Esophagus squamous epithelium (tissue), 5 donors: ENCODE measurements at regions not wholly inside any gene's neighbourhood (a gene's known extent, or its start where the extent isn't known, plus 50 kb on each side); places are given as distances from the start of the nearest gene placed in this dataset.

ENCODE experiments used
- DNase-seq: peaks from one replicate; lab custom pipeline; 2025; lab: John Stamatoyannopoulos, UW
- H3K27ac ChIP-seq, 4 donors: fragments of 200-600 bp; sonication (generic); one replicate each; pipeline ENCODE4 v1.5.1; 2016 to 2019; ENCODE audit warnings: mild to moderate bottlenecking in 1 of 4
- H3K27me3 ChIP-seq, 4 donors: fragments of 200-600 bp; sonication (generic); 1 replicate in 3 of 4; 2 replicates in 1 of 4; pipeline versions ENCODE4 v1.5.1 to v1.6.0; 2017 to 2021; ENCODE audit warnings: antibody characterized with exemption in 1 of 4
- H3K36me3 ChIP-seq, 3 donors: fragments of 200-600 bp; sonication (generic); one replicate each; pipeline ENCODE4 v1.5.1; 2016 to 2019
- H3K4me1 ChIP-seq, 3 donors: fragments of 200-600 bp; sonication (generic); one replicate each; pipeline ENCODE4 v1.5.1; 2017 to 2019
- H3K4me3 ChIP-seq, 4 donors: fragments of 200-600 bp; sonication (generic); 1 replicate in 3 of 4; 2 replicates in 1 of 4; pipeline ENCODE4 v1.5.1; 2016 to 2019; ENCODE audit warnings: mild to moderate bottlenecking in 2 of 4, moderate library complexity in 1 of 4
- H3K9me3 ChIP-seq, 3 donors: fragments of 200-600 bp; sonication (generic); one replicate each; pipeline ENCODE4 v1.5.1; 2016 to 2019
- CTCF ChIP-seq, 6 experiments: fragments of 450-650 bp in 4 of 6; fragments of 200-600 bp in 2 of 6; sonication (generic) in 2 of 6; IDR thresholded peaks; one replicate each; pipeline ENCODE4 v1.5.1; 2016 to 2019; ENCODE audit warnings: antibody characterized with exemption in 6 of 6, mild to moderate bottlenecking in 4 of 6, moderate library complexity in 4 of 6
- POLR2A ChIP-seq, 4 donors: fragments of 450-650 bp; IDR thresholded peaks; one replicate each; pipeline ENCODE4 v1.6.1; 2017; ENCODE audit warnings: antibody characterized with exemption in 4 of 4, mild to moderate bottlenecking in 4 of 4, moderate library complexity in 3 of 4
- WGBS, 2 donors: methylation state at CpG; one replicate each; pipeline ENCODE4 v1.1.5; 2018; 5-methylcytosine and 5-hydroxymethylcytosine counted together
- intact Hi-C: fragments of 100-400 bp; cut with DNase I; formaldehyde crosslinking; loops from one replicate; pipeline ENCODE4 v1.15.0; 2022
- donor health status: DM: yes; HTN: yes; CAD: no.

- Histone ChIP-seq H3K36me3 (no peaks in the 10 kb centered on the region), H3K27me3 (no peaks in the 10 kb centered on the region), H3K9me3 (no peaks in the 10 kb centered on the region), H3K4me1 (no peaks in the 10 kb centered on the region), H3K27ac (no peak overlapping the region), H3K4me3 (no peak overlapping the region)
- TF ChIP-seq CTCF (IDR thresholded peaks at IDR 0.05) (no peak), POLR2A (IDR thresholded peaks at IDR 0.05) (no peak)
- WGBS, 2 donors, result 60 to 63% methylated on average over 7 to 10 of the region's 10 CpGs
- intact Hi-C loops, result no loop called here
- DNase-seq, result no peak
Observed at GRCh38 chr6:164554700-164555476, 754.5 kb downstream of the C6orf118 start.

- Histone ChIP-seq H3K4me3 (no peak overlapping the region), H3K27me3 (no peaks in the 10 kb centered on the region), H3K9me3 (no peaks in the 10 kb centered on the region), H3K4me1 (no peaks in the 10 kb centered on the region), H3K27ac (no peak overlapping the region), H3K36me3 (no peaks in the 10 kb centered on the region)
- 51 to 55% methylated on average over 3 of the region's 3 CpGs for WGBS, 2 donors
- TF ChIP-seq POLR2A (IDR thresholded peaks at IDR 0.05) (no peak), CTCF (IDR thresholded peaks at IDR 0.05) (no peak)
- DNase-seq, result no peak
- intact Hi-C loops, result no loop called here
Observed at GRCh38 chr6:164554226-164554625, 755.2 kb downstream of the C6orf118 start.

GRCh38 chr6:164551706-164552105, 757.7 kb downstream of the C6orf118 start:
- H3K4me3 ChIP-seq, result no peak overlapping the region
- intact Hi-C loops, result no loop called here
- no peak overlapping the region for H3K27ac ChIP-seq
- no peaks in the 10 kb centered on the region for H3K4me1 ChIP-seq
- TF ChIP-seq POLR2A (IDR thresholded peaks at IDR 0.05) (no peak), CTCF (IDR thresholded peaks at IDR 0.05) (no peak)
- no peaks in the 10 kb centered on the region for H3K9me3 ChIP-seq
- no peak for DNase-seq
- H3K27me3 ChIP-seq, result no peaks in the 10 kb centered on the region
- no peaks in the 10 kb centered on the region for H3K36me3 ChIP-seq
- WGBS, 2 donors, result 57 to 66% methylated on average over 4 of the region's 4 CpGs

GRCh38 chr6:164547076-164547475, 762.3 kb downstream of the C6orf118 start:
- no peak overlapping the region for H3K27ac ChIP-seq
- H3K36me3 ChIP-seq, result no peaks in the 10 kb centered on the region
- intact Hi-C loops, result no loop called here
- DNase-seq, result no peak
- no peaks in the 10 kb centered on the region for H3K27me3 ChIP-seq
- 70 to 71% methylated on average over 3 of the region's 3 CpGs for WGBS, 2 donors
- no peak overlapping the region for H3K4me3 ChIP-seq
- no peaks in the 10 kb centered on the region for H3K9me3 ChIP-seq
- H3K4me1 ChIP-seq, result no peaks in the 10 kb centered on the region
- TF ChIP-seq CTCF (IDR thresholded peaks at IDR 0.05), result no peak
- no peak for TF ChIP-seq POLR2A (IDR thresholded peaks at IDR 0.05)

- TF ChIP-seq CTCF (IDR thresholded peaks at IDR 0.05) (no peak), POLR2A (IDR thresholded peaks at IDR 0.05) (no peak)
- 73 to 88% methylated on average over 2 of the region's 2 CpGs for WGBS, 2 donors
- H3K9me3 ChIP-seq, result no peaks in the 10 kb centered on the region
- H3K27me3 ChIP-seq, result no peaks in the 10 kb centered on the region
- intact Hi-C loops, result no loop called here
- DNase-seq, result no peak
- no peaks in the 10 kb centered on the region for H3K4me1 ChIP-seq
- H3K36me3 ChIP-seq, result no peaks in the 10 kb centered on the region
- H3K27ac ChIP-seq, result no peak overlapping the region
- H3K4me3 ChIP-seq, result no peak overlapping the region
Observed at GRCh38 chr6:164546263-164546662, 763.1 kb downstream of the C6orf118 start.
